ENCODE measurements at regions not wholly inside any gene's neighbourhood (a gene's known extent, or its start where the extent isn't known, plus 50 kb on each side); places are given as distances from the start of the nearest gene placed in this dataset.

GRCh38 chr18:59751186-59751585 lies 54.0 kb upstream of the CCBE1 start:
- no peak for DNase-seq

- no peak for DNase-seq
Observed at GRCh38 chr18:59748628-59749360, 51.6 kb upstream of the CCBE1 start.

Measured in dermis blood vessel endothelial cell (primary cell).